NCI-H526 (cell line): ENCODE measurements at regions not wholly inside any gene's neighbourhood (a gene's known extent, or its start where the extent isn't known, plus 50 kb on each side); places are given as distances from the start of the nearest gene placed in this dataset.

ENCODE experiments used
- DNase-seq, 2 experiments: peaks; one replicate each; lab custom pipeline; 2025; lab: John Stamatoyannopoulos, UW

- DNase-seq = no peak
These were observed 94.3 kb downstream of the IRX2 start for GRCh38 chr5:2657151-2657550.

GRCh38 chr5:2656206-2656605 lies 95.3 kb downstream of the IRX2 start:
- DNase-seq = no peak

- no peak for DNase-seq
These were observed 97.5 kb downstream of the IRX2 start for GRCh38 chr5:2653991-2654390.

- no peak for DNase-seq
These were observed 100.4 kb downstream of the IRX2 start for GRCh38 chr5:2651116-2651515.

GRCh38 chr5:2642684-2643345 lies 108.7 kb downstream of the IRX2 start:
- DNase-seq = peak in 1 of 2 experiments; percentile 51

- DNase-seq = no peak
These were observed 110.8 kb downstream of the IRX2 start for GRCh38 chr5:2640717-2641116.

- DNase-seq = no peak
These were observed 112.1 kb downstream of the IRX2 start for GRCh38 chr5:2639425-2639824.

- no peak for DNase-seq
These were observed 116.9 kb downstream of the IRX2 start for GRCh38 chr5:2634399-2635176.

GRCh38 chr5:2633992-2634391 lies 117.5 kb downstream of the IRX2 start:
- no peak for DNase-seq

GRCh38 chr5:2631758-2632157 lies 119.7 kb downstream of the IRX2 start:
- DNase-seq = no peak

- DNase-seq = no peak
These were observed 122.4 kb downstream of the IRX2 start for GRCh38 chr5:2629045-2629444.

- no peak for DNase-seq
These were observed 123.6 kb downstream of the IRX2 start for GRCh38 chr5:2627867-2628266.

GRCh38 chr5:2626572-2626971 lies 124.9 kb downstream of the IRX2 start:
- DNase-seq = no peak

GRCh38 chr5:2622866-2623265 lies 128.6 kb downstream of the IRX2 start:
- no peak for DNase-seq

- no peak for DNase-seq
These were observed 129.8 kb downstream of the IRX2 start for GRCh38 chr5:2621631-2622030.

GRCh38 chr5:2619216-2619615 lies 132.3 kb downstream of the IRX2 start:
- DNase-seq = no peak

GRCh38 chr5:2617461-2617860 lies 134.0 kb downstream of the IRX2 start:
- no peak for DNase-seq

- DNase-seq = no peak
These were observed 135.6 kb downstream of the IRX2 start for GRCh38 chr5:2615917-2616316.

- DNase-seq = no peak
These were observed 136.9 kb downstream of the IRX2 start for GRCh38 chr5:2614571-2614970.

- no peak for DNase-seq
These were observed 139.8 kb downstream of the IRX2 start for GRCh38 chr5:2611659-2612058.

- no peak for DNase-seq
These were observed 140.5 kb downstream of the IRX2 start for GRCh38 chr5:2610986-2611385.

GRCh38 chr5:2608391-2608790 lies 143.1 kb downstream of the IRX2 start:
- DNase-seq = no peak

- DNase-seq = no peak
These were observed 143.9 kb downstream of the IRX2 start for GRCh38 chr5:2607598-2607997.

GRCh38 chr5:2603272-2603575 lies 148.3 kb downstream of the IRX2 start:
- DNase-seq = no peak
